NCI-H774 (cell line): ENCODE measurements at regions not wholly inside any gene's neighbourhood (a gene's known extent, or its start where the extent isn't known, plus 50 kb on each side); places are given as distances from the start of the nearest gene placed in this dataset.

ENCODE experiments used
- DNase-seq: peaks from one replicate; lab custom pipeline; 2025; lab: John Stamatoyannopoulos, UW

DNA sequence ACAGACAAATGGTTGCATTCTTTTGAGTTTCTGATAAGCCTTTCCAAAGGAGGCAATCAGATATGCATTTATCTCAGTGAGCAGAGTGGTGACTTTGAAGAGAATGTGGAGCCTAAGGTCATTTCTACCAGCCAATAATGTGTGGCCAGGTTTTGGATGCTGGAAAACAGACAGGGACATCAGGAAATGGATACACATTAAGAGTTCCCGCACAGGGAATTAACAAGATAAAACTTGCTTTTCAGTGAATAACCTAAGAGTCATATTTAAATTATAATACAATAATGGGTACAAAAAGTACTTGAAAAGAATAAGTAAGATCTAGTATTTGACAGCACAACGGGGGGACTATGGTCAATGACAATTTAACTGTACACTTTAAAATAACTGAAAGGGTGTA lies 492.3 kb upstream of the FAM241A start:
- no peak for DNase-seq

DNA sequence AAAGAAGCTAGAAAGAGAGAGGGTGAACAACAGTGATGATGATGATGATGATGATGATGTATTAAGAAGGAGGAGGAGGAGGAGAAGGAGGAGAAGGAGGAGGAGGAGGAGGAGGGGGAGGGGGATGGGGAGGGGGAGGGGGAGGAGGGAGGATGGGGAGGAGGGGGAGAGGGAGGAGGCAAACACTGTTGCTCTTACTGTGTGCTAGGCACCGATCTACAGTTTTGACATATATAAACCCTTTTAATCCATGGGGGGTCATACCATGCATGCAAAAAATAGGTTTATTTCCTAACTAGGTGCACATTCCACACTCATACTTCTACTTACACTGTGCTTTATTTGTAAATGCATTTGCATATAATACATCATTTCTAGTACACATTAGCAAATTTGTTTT lies 482.8 kb upstream of the FAM241A start:
- no peak for DNase-seq

DNA sequence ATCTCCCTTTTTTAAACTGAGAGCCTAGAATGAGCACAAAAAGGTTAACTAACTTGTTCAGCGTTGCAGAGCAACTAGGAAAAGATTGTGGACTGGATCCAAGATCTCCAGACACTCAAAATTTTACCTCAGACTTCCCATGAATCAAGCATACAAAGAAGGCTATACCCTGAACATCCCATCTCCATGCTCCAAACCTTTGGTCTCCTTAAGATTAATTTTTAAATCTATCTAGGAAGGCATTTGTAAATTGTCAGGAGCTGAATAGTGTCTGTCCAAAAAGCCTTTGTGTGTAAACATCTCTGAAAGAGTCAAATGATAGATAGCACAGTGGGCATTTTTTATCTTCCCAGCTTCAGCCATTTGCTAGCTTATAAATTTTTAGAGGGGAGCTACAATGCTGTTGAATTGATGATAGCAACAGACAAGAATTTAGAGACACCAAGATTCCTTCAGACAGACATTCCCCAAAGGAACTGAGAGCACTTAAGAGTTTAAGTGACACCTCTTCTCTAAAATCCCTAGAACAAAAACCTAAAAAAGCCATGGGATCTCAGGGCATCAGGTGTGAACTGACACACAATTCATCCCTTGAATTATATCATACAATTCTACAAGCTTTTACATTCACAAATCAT lies 480.8 kb upstream of the FAM241A start:
- no peak for DNase-seq

DNA sequence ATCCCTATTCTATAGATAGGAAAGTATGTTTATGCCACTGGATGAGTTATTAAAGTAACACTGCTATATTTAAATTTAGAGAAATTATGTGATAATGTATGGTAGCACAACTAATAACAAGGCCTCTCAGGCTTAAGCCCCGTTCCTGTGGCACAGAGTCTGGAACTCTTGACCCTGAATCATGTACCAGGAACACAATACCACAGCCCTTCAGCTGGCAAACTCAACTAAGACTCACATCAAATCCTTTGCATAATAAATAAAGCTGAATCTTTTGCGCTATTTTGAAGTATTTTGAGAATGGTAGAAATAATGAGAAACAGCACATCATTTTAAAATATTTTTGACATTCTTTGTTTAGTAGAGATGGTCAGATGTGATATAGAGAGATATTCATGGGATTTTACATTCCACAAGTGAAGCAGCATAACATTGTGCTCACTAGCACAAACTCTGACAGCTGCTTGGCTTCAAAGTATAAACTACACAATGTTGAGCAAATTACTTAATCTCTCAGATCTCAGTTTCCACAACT lies 478.4 kb upstream of the FAM241A start:
- DNase-seq, result no peak

DNA sequence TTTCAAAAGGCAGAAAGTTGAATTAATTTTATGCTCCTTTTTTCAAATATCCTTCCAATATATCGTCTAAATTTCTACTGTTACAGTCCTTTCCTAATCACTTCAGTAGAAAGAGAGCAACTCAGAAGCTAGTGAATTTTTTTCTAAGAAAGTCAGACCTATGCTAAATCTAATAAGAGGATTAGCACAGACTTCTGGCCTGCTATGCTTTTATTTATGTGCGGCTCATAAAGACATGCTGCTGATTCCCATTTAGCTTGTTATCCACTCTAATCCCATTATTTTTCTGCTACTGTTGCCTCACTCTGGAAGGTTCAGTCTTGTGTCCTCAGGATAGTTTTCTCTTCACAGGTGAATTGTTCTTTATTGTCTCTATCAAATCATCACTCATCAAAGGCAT lies 473.5 kb upstream of the FAM241A start:
- DNase-seq, result no peak

DNA sequence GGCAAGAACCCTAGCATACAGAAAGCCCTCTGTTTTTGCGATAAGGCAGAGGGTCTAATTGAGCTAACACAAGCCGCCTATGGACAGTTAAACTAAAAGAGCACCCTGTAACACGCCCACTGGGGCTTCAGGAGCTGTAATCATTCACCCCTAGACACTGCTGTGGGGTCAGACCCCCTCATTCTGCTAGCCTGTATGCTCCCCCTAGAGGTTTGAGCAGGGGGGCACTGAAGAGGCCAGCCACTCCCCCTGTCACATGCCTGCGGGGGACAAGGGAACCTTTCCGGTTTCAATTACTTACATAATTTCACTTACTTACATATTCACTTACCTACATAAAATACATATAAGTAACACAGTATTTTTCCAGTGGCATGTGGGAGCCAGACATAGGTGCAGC lies 469.5 kb upstream of the FAM241A start:
- DNase-seq, result no peak

DNA sequence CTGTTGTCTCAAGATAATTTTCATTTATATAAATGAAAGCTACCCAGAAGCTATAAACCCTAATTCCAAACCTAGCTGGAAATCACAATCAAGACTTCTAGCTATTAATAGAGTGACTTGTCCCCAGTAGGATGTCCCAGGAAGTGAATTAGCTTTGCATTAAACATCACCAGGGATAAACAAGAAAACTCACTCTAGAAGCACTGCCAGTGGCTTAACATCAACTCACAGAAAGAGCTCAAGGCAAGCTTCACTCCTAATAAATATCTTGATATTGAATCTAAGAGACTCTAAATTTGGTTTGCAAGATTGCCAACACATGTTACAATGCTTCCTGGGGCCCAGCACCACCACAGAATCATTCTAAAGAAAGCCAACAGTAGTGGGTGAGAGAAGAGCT lies 468.7 kb upstream of the FAM241A start:
- no peak for DNase-seq

DNA sequence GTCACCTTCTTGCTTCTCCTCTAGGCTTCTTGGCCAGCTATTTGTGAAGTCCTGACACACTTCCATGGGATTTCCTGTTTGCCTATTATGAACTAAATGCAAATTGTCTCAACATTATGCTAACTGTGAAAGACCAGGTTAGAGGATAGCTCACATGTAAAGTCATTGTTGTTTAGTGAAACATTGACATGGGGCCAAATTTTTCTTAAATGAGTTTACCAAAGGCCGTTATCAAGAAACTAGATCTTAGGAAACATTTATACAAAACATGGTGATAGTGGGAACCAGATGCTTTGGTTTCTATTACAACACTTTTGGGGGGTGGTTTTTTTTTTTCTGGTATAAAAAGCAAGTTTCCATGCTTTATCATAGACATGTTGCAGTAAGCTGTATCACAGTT lies 466.8 kb upstream of the FAM241A start:
- no peak for DNase-seq

DNA sequence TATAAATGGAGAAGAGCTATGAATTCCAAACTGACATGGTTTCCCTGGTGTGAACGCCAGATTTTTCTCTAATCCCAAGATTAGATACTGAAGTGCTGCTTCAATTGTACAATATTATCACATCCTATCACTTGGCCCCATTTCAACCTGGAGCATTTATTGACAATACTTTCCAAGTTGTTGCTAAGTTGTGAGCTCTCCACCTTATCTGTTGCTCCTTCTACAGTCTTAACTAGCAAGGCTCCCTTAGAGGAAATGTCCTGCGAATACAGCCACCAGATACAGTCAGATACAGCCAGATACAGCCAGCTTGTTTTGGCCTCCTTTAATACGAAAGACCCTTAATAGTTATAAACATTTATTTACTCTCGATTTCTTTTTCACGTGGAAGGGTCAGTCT lies 466.3 kb upstream of the FAM241A start:
- no peak for DNase-seq

DNA sequence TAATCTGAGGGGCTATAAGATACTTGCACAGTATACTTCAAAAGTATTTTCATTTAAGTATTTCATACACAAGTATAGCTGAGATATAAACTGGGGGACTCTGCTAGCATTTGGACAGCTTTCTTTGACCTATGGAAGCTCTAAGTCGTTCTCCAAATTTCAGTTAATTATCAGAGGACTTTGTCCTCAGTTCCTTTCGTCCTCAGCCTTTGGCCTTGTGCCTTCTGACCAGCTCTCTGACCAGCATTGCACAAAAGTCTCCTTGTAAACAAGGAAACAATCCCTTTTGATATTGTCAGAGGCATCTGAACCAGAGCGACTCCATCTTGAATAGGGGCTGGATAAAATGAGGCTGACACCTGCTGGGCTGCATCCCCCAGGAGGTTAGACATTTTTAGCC lies 464.0 kb upstream of the FAM241A start:
- DNase-seq, result no peak

DNA sequence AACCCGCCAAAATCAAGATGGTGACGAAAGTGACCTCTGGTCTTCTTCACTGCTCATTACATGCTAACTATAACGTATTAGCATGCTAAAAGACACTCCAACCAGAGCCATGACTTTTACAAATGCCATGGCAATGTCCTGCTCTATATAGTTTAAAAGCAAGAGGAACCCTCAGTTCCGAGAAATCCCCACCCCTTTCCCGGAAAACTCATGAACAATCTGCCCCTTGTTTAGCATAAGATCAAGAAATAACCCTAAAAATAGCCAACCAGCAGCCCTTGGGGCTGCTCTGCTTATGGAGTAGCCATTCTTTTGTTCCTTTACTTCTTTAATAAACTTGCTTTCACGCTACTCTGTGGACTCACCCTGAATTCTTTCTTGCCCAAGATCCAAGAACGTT lies 463.5 kb upstream of the FAM241A start:
- no peak for DNase-seq

DNA sequence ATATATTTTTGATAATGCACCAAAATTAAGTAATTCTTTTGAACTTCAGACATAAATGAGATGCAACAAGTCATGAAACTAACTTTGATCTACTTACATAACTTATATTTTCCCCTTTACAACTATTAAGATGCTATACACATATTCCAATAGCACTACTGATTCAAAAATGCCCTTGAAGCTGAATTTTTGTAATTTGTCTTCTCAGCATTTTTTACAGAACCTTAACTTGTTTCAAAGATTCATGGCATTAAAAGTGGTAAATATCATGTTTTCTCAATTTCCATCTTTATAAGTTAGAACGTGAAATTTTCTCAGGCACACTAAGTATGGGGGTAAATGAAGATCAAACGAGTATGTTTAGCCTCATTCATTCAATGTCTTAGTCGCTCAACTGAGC lies 460.0 kb upstream of the FAM241A start:
- no peak for DNase-seq

DNA sequence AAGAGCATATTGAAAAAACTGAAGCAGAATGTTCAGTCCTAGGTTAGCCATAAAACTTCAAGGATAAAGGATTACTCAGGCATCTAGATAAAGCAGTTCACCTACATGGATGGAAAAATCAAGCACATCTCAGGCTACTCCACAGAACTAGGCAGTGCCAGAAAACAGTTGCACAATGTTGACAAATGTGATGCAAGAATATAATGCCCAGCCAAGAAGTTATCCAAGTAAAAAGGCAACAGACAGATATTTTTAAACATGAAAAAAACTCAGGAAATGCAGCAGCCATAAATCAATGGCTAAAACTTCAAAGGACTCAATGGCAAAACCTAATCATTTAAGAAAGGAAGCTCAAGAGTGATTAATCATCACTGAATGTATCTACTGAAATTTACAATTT lies 456.0 kb upstream of the FAM241A start:
- DNase-seq, result no peak

DNA sequence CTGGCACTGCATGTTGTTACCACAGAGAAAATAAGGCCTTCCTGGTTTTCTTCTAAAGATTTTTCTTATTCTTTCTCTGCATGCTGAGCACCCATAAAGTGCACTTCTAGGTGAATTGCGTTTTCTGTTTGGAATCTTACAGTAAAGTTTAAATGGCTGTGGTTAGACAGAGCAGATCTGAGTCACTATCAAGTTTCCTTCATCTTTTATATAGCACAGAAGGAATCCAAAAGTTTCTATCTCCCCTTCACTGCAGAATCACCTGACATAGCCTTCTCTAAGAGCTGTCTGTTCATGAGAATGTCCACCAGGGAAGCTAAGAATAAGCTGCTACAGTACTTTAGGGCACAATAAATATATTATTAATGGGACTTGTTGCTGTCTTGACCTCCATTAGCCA lies 455.5 kb upstream of the FAM241A start:
- no peak for DNase-seq

DNA sequence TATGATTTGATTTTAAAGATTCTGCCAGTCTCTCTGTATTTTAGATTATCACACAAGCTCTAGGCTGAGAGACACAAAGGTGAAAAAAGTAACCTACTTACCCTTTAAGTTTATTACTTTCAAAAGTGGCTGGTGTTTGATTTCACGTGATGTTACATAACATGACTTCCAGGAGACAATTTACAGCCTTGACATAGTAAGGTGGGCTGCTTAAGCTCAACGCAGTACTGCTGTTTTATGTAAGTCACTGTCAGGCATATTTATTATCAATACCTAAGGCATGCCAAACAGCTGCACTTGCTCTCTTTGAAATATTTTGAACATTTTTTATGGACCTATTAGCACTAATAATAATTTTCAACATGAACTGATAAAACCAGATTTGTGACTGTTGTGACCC lies 451.5 kb upstream of the FAM241A start:
- no peak for DNase-seq

DNA sequence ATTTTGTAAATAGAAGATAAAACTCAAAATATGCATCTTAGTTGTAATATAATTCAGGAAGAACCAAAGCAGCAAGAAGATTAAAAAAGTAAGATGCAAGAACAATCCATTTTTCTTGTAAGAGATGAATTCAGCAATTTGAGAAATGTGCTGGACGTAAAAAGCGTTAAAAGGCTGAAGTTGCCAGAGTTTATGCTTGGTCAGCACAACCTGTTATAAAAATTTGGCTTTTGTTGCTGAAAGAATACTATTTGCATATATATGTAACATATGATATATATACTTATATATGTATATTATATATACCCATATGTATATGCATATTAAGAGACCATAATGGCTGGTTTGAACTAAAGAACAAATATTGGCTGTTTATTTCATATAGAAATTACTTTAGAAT lies 449.6 kb upstream of the FAM241A start:
- no peak for DNase-seq

DNA sequence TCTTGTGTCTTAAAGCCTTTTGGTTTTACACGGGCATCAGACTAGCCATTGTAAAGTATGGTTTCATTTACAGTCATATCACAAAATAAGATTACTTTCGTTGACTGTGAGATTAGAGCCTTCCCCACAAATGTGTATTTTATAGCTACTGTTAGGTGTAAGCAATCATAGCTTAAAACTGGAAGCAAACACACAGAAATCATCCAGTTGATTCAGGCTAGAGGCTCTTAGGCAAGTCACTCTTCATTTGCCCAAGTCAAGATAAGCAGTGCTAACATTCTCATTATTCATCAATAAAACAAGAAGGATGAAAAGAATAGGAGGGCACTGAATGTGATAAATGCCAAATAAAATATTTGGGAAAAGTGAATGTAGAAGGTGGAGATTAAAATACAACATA lies 448.7 kb upstream of the FAM241A start:
- DNase-seq, result no peak

DNA sequence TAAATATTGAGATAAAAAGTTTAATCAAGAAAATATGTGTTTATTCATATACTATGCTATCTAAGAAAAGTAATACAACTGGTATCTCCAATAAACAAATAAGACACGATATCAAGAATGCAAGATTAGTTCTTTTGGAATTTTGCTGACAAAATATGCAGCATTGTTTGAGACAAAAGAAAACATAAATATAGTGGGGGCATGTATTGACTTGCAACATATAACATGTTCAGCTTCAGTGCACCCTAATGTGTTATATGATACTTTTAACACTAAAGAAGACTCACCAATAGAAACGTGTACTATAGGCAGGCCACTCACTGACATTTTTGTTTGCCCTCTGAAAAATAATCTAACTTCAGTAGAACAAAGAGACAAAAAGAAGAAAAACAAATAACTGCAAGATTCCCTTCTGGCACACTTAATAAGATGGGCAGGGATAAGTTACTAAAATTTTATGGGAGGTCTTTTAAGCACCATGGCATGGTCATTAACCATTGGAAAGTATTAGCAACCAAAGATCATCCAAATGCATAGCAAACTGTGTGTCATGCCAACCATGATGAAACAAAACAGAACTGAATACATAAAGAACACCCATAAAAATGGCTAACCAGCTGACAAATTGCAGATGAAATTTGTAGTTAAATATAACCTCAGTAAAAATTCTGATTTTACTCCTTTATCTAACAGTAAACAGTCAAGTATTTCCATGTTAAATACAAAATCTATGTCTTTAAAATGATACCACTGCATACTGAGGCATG lies 447.9 kb upstream of the FAM241A start:
- DNase-seq, result no peak

DNA sequence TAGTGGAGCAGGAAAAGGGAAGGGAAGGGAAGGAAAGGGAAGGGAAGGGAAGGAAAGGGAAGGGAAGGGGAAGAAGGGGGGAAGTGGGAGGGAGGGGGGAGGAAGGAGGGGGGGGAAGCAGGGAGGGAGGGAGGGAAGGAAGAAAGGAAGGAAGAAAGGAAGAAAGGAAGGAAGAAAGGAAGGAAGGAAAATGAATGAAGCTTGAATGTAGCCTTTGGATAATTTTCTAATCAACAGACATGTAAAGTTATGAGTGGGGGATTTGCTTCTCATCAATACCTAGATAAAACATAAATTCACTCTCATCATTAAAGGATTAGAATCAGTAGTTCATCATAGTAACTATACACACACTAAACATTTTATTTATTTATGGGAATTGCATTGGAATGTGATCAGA lies 446.9 kb upstream of the FAM241A start:
- DNase-seq, result no peak

DNA sequence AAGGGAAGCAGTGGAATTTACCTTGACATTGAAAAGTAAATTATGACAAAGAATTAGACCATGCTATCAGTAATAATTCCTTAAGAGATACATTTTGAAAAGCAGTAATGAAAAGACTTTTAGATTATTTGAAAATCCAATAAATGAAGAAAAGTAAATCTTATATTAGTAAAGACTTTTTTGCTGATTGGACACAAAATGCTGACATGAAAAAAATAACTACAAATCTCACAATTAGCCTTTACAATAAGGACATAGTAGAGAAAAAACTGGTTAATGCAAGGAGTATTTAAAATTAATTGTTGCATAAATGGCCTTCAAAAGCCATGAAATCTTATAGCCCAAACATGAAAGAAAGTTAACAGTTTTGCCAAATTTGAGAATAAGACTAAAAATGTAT lies 446.1 kb upstream of the FAM241A start:
- no peak for DNase-seq

DNA sequence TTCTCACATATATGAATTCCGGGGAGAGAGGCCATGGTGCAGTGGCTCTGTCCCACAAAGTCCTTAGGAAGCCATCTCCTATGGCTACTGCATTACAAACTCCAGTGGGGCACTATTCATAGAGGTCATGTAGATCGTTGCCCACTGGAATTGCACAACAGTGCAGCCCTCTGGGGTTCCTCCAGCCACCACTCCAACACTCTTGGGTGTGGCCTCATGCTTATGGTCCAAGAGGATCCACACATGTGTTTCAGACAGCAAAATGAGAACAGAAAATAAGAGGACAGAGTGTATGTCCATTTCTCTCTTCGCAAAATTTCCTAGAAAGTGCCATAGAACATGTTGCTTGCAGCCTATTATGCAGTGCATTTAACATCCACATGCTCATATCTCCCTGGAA lies 444.2 kb upstream of the FAM241A start:
- DNase-seq, result no peak

DNA sequence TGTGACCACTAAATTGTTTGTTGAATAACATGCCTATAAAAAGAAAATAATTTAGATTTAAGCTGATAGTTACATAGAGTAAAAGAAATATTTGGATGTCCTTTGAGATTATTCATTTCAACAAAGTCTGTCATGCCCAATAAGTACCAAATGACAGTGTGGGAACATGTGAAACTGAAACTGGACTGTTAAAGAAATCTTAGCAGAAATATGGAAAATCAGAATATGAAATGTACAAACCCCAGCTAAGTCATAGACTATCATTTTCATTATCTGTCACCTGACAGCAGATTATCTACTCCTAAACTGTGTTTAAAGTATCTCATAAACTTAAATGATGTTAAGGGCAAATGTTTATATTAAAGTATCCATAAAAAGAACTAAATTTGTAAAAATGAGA lies 437.8 kb upstream of the FAM241A start:
- DNase-seq, result no peak

DNA sequence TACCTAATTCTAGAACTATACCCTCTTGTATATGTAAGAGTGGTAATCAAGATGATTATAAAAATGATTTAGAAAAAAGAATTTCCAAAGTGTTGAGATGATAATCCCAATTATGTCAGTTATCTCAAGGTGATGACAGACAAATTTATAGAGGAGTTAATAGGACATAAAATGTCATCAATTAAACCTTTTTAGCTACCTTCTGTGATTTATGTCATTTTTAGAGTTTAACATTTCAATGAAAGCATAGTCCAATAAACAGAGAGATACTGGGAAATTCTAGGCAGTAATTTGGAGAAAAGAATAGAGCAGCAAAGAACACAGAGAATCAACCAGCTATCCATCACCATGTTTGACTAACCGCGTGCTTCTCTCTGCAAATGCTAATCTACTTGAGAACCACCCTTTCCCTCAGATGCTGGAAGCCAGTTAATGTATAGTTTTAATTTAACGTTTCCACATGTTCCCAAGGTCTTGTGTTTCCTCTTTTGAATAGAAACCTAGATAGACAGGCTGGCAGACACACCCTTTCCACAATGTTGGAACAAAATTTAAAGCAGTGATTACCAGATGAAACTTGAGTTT lies 433.1 kb upstream of the FAM241A start:
- DNase-seq, result no peak

DNA sequence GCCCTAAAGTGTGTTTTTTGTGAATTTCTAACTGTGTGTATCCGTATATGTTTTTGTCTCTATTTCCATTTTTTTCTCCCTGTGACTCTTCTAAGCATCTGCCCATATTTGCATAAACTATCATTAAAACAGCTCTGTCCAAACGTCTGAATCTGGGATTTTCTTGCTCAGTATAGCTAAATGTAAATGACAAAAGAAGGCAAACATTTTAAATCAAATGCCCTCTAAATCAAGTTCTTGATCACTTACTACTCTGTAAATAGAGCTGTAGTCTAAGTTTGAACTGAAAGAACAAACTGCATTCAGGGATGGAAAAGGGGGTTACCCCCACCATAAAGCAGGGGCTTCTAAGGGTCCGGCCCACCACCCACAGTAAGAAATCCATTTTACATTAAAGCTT lies 432.0 kb upstream of the FAM241A start:
- DNase-seq, result no peak
